GM10248 (cell line): ENCODE measurements at regions not wholly inside any gene's neighbourhood (a gene's known extent, or its start where the extent isn't known, plus 50 kb on each side); places are given as distances from the start of the nearest gene placed in this dataset.
"Not testable (repeated sequence)": the region's sequence is repeated elsewhere in the genome, so short reads cannot be mapped to it uniquely, and the experiment has no call there.

Source experiments
- CTCF ChIA-PET: fragments of 300-600 bp; sonication (Branson Sonifier 250); formaldehyde crosslinking; extraction: SDS; loops from one replicate; lab custom pipeline; 2021; ENCODE audit warnings: antibody characterized with exemption; lab: Yijun Ruan, JAX
- POLR2A ChIA-PET: fragments of 350-650 bp; sonication (Branson Sonifier 250); formaldehyde crosslinking; extraction: SDS; loops from one replicate; lab custom pipeline; 2020; ENCODE audit warnings: antibody characterized with exemption; lab: Yijun Ruan, JAX
- DNase-seq: peaks from one replicate; pipeline ENCODE4 v3.0.0; 2012; ENCODE audit errors: extremely low spot score
- TF ChIP-seq, protein P1 (sequence below): IDR thresholded peaks from 2 replicates; pipeline ENCODE4 v1.5.1; 2012; ENCODE audit warnings: mild to moderate bottlenecking, low read depth; ENCODE audit errors: extremely low read depth, missing control alignments, control extremely low read depth

DNA sequence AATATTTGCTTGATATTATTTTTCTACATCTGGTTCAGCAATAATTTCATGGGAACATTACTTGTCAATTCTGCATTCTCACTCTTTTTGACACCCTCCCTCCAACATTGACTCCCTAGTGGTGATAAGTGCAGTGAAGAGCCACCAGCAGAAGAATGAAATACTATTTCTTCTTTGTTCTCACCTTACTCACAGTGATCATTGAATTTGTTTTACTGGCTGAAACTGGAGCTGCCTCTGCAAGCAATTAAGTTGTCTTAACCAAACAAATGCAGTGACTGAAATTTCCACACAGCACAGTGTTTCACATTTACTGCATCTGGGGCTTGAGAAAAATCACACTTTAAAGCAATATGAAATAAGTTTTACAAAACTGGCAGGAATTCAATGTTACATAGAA, 189.8 kb downstream of the JRKL start:
- POLR2A ChIA-PET = no interaction called here
- TF ChIP-seq, protein P1, sequence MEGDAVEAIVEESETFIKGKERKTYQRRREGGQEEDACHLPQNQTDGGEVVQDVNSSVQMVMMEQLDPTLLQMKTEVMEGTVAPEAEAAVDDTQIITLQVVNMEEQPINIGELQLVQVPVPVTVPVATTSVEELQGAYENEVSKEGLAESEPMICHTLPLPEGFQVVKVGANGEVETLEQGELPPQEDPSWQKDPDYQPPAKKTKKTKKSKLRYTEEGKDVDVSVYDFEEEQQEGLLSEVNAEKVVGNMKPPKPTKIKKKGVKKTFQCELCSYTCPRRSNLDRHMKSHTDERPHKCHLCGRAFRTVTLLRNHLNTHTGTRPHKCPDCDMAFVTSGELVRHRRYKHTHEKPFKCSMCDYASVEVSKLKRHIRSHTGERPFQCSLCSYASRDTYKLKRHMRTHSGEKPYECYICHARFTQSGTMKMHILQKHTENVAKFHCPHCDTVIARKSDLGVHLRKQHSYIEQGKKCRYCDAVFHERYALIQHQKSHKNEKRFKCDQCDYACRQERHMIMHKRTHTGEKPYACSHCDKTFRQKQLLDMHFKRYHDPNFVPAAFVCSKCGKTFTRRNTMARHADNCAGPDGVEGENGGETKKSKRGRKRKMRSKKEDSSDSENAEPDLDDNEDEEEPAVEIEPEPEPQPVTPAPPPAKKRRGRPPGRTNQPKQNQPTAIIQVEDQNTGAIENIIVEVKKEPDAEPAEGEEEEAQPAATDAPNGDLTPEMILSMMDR = no peak
- CTCF ChIA-PET = interaction anchor here (1.3 kb wide), 1 partner anchor 32 kb away, joined by 4 read pairs; no protein-coding TSS in a partner anchor
- no peak for DNase-seq

DNA sequence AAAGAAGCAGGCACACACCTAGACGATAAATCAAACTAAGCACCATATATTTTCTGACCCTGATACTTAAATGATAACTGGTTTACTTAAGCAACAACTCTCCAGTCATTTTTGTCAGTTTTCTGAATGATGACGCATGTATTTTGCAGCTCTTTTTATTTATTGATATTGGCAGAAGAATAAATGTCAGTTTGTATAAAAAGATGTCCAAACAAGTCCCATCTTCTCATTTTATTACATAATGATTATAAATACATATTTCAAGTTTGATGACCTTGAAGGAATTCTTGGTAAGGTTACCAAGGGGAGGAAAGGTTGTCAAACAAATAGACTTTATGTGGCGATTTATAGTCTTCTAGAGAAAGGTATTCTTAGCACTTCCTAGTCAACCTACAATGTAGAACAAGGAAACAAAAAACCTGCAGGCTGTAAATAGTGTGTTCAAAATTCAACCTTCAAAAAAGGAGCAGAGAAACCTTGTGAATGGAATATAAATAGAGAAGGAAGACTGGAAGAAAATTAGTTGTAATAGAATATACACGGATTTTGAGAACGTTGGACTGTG, 190.7 kb downstream of the JRKL start:
- TF ChIP-seq, protein P1 = no peak
- CTCF ChIA-PET = no interaction called here
- POLR2A ChIA-PET = no interaction called here
- no peak for DNase-seq

DNA sequence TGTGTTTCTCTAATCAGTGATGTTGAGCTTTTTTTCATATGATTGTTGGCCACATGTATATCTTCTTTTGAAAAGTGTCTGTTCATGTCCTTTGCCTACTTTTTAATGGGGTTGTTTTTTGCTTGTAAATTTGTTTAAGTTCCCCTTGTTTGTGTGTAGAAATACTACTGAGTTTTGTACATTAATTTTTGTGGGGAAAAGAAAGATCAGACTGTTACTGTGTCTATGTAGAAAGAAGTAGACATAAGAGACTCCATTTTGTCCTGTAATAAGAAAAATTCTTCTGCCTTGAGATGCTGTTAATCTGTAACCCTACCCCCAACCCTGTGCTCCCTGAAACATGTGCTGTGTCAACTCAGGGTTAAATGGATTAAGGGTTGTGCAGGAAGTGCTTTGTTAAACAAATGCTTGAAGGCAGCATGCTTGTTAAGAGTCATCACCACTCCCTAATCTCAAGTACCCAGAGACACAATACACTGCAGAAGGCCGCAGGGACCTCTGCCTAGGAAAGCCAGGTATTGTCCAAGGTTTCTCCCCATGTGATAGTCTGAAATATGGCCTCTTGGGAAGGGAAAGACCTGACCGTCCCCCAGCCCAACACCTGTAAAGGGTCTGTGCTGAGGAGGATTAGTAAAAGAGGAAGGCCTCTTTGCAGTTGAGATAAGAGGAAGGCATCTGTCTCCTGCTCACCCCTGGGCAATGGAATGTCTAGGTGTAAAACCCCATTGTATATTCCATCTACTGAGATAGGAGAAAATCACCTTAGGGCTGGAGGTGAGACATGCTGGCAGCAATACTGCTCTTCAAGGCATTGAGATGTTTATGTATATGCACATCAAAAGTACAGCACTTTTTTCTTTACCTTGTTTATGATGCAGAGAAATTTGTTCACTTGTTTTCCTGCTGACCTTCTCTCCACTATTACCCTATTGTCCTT, 196.4 kb downstream of the JRKL start:
- DNase-seq, CTCF ChIA-PET, POLR2A ChIA-PET: not testable (repeated sequence)

DNA sequence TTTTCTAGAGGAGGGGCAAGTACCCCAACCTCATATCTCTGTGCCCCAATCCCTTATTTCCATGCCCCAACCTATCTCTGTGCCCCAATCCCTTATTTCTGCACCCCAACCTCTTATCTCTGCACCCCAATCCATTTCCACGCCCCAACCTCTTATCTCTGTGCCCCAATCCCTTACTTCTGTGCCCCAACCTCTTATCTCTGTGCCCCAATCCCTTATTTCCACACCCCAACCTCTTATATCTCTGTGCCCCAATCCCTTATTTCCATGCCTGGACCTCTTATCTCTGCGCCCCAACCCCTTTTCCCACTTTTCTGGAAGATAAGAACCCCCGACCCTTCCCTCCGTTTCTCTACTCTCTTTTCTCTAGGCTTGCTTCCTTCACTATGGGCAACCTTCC, 199.0 kb downstream of the JRKL start:
- CTCF ChIA-PET, DNase-seq, POLR2A ChIA-PET: not testable (repeated sequence)

DNA sequence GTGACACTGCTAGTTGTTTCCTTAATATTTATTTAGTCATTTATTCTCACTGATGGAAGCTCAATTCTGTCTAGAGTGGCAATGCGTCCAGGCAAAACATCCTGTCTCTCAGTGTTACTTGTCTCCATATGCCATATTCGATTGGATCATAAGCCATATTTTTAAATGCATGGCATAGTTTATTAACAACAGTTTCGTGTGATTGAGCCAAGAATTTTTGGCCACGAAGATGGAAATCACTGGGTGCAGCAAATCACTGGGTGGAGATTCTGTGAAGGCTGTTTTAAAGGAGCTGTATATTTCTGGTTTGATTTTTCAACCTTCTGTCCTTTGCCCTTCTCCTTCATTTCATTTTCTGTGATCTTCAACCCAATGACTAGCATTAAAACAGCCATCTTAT, 205.2 kb downstream of the JRKL start:
- ChIA-PET CTCF (no interaction called here), POLR2A (no interaction called here)
- TF ChIP-seq, protein P1 = no peak
- DNase-seq = no peak

DNA sequence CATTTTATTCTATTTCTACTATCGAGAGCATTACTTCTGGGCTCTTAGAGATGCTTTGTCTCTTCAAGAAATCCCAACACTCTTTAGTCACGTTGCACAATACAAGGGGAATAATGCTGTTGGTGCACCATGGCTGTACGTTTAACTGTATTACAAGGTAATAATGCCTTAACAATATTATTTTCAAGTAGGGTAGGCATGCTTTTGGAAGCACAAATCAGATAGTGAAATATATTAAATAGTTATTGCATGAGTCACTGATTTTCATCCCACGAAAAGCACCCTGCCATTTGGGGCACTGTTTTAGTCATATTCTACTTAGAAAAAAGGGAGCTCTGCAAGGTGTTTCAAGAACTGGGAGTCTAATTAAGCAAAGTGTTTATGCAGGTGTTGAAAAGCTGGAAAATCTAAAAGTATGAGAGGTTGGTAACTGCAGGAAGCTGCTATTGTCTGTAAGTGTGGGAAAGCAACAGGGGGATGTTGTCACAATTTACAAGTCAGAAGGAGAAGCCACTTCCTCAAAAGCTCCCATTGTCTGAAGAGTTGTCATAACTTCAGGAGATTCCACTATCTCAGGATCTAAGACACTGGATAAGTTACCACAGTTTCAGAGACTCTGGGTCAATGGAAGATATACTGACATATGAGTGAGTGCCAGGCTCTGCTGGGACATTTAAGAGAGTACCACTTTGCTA, 218.2 kb downstream of the JRKL start:
- ChIA-PET CTCF (no interaction called here), POLR2A (no interaction called here)
- TF ChIP-seq, protein P1 = no peak
- no peak for DNase-seq

DNA sequence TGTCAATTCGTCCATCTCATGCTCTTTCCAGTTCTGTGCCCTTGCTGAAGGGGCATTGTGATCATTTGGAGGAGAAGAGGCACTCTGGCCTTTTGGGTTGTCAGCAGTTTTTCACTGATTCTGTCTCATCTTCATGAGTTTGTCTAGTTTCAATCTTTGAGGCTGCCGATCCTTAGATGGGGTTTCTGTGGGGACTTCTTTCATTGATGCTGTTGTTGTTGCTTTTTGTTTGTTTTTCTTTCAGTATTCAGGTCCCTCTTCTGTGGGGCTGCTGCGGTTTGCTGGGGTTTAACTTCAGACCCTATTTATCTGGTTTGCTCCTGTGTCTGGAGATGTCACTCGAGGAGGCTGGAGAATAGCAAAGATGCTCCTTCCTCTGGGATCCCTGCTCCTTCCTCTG, 224.3 kb downstream of the JRKL start:
- CTCF ChIA-PET = no interaction called here
- no peak for DNase-seq
- POLR2A ChIA-PET = no interaction called here
- TF ChIP-seq, protein P1 = no peak
